WTC11 (cell line): ENCODE measurements at regions not wholly inside any gene's neighbourhood (a gene's known extent, or its start where the extent isn't known, plus 50 kb on each side); places are given as distances from the start of the nearest gene placed in this dataset.
A peak's percentile ranks its signal among the peaks of the same experiment; 100 is the strongest.

ENCODE experiments used
- ATAC-seq: fragments of 200-7000 bp; cut with Tn5 transposase; 2 replicates; pipeline ENCODE4 v1.10.0; 2021; ENCODE audit warnings: mild to moderate bottlenecking, moderate library complexity
- CTCF ChIA-PET: fragments of 300-600 bp; sonication (Branson Sonifier 250); formaldehyde crosslinking; loops from one replicate; lab custom pipeline; 2021; ENCODE audit warnings: antibody characterized with exemption; lab: Charles Lee
- POLR2A ChIA-PET: fragments of 350-600 bp; sonication (Branson Sonifier 250); formaldehyde crosslinking; loops from one replicate; lab custom pipeline; 2021; ENCODE audit warnings: antibody characterized with exemption; lab: Charles Lee
- DNase-seq: peaks from one replicate; pipeline ENCODE4 v3.0.0; 2021; ENCODE audit warnings: low spot score
- H3K27ac Mint-ChIP-seq: 2 replicates; pipeline ENCODE4 v1.8.0; 2021; ENCODE audit warnings: mixed read lengths
- H3K27me3 Mint-ChIP-seq: 2 replicates; pipeline ENCODE4 v1.8.0; 2021; ENCODE audit warnings: low read depth, mild to moderate bottlenecking, moderate library complexity, mixed read lengths
- H3K36me3 Mint-ChIP-seq: 2 replicates; pipeline ENCODE4 v1.8.0; 2021; ENCODE audit warnings: mixed read lengths
- H3K4me1 Mint-ChIP-seq: 2 replicates; pipeline ENCODE4 v1.8.0; 2022; ENCODE audit warnings: mixed read lengths
- H3K4me3 Mint-ChIP-seq: 2 replicates; pipeline ENCODE4 v1.8.0; 2021; ENCODE audit warnings: mild to moderate bottlenecking, moderate library complexity, mixed read lengths
- H3K9me3 Mint-ChIP-seq: 2 replicates; pipeline ENCODE4 v1.8.0; 2021; ENCODE audit warnings: mixed read lengths
- CREM ChIP-seq: sonication (generic); formaldehyde crosslinking; IDR thresholded peaks from 2 replicates; pipeline ENCODE4 v1.8.1; 2022; ENCODE audit warnings: mild to moderate bottlenecking, missing genetic modification reagents, moderate library complexity
- ESRRA ChIP-seq: sonication (generic); formaldehyde crosslinking; IDR thresholded peaks from 2 replicates; pipeline ENCODE4 v1.8.1; 2022; ENCODE audit warnings: mild to moderate bottlenecking, missing genetic modification reagents, borderline replicate concordance
- ETV6 ChIP-seq: sonication (generic); formaldehyde crosslinking; IDR thresholded peaks from 2 replicates; pipeline ENCODE4 v1.8.1; 2022; ENCODE audit warnings: mild to moderate bottlenecking, missing genetic modification reagents
- IRF2 ChIP-seq: sonication (generic); formaldehyde crosslinking; IDR thresholded peaks from 2 replicates; pipeline ENCODE4 v1.8.0; 2022; ENCODE audit warnings: low read depth, missing genetic modification reagents, borderline replicate concordance
- NFATC4 ChIP-seq: fragments of 250-450 bp; sonication (Bioruptor Pico); IDR thresholded peaks from 2 replicates; pipeline ENCODE4 v1.9.0; 2021; ENCODE audit warnings: mild to moderate bottlenecking
- NR1H2 ChIP-seq: sonication (generic); formaldehyde crosslinking; IDR thresholded peaks from 2 replicates; pipeline ENCODE4 v1.9.0; 2021; ENCODE audit warnings: mild to moderate bottlenecking, moderate library complexity, missing genetic modification reagents
- PRRX2 ChIP-seq: fragments of 250-450 bp; sonication (Bioruptor Pico); IDR thresholded peaks from 2 replicates; pipeline ENCODE4 v1.8.0; 2021; ENCODE audit warnings: mild to moderate bottlenecking
- RELA ChIP-seq: sonication (generic); formaldehyde crosslinking; IDR thresholded peaks from 2 replicates; pipeline ENCODE4 v1.8.1; 2022; ENCODE audit warnings: missing genetic modification reagents, mild to moderate bottlenecking, borderline replicate concordance
- SMAD3 ChIP-seq: sonication (generic); formaldehyde crosslinking; IDR thresholded peaks from 2 replicates; pipeline ENCODE4 v1.8.0; 2022; ENCODE audit warnings: missing genetic modification reagents, mild to moderate bottlenecking, borderline replicate concordance
- TCF7 ChIP-seq: sonication (generic); formaldehyde crosslinking; IDR thresholded peaks from 2 replicates; pipeline ENCODE4 v1.8.0; 2022; ENCODE audit warnings: mild to moderate bottlenecking, low read depth, missing genetic modification reagents, moderate library complexity
- ZBTB21 ChIP-seq: sonication (generic); formaldehyde crosslinking; IDR thresholded peaks from 2 replicates; pipeline ENCODE4 v1.8.1; 2023; ENCODE audit warnings: mild to moderate bottlenecking, missing genetic modification reagents, borderline replicate concordance
- ZNF121 ChIP-seq: sonication (generic); formaldehyde crosslinking; IDR thresholded peaks from 2 replicates; pipeline ENCODE4 v1.8.0; 2023; ENCODE audit warnings: missing genetic modification reagents
- ZNF138 ChIP-seq: sonication (generic); formaldehyde crosslinking; conservative IDR thresholded peaks from 2 replicates; pipeline ENCODE4 v1.8.1; 2022; ENCODE audit warnings: mild to moderate bottlenecking, moderate library complexity, missing genetic modification reagents
- ZNF219 ChIP-seq: sonication (generic); formaldehyde crosslinking; IDR thresholded peaks from 2 replicates; pipeline ENCODE4 v1.8.0; 2023; ENCODE audit warnings: missing genetic modification reagents, mild to moderate bottlenecking, borderline replicate concordance
- TF ChIP-seq, protein P1 (sequence below): fragments of 200-600 bp; IDR thresholded peaks from 2 replicates; pipeline ENCODE4 v1.8.0; 2022; ENCODE audit warnings: antibody characterized with exemption
- TF ChIP-seq, protein P2 (sequence below): sonication (generic); formaldehyde crosslinking; IDR thresholded peaks from 2 replicates; pipeline ENCODE4 v1.8.1; 2022; ENCODE audit warnings: low read depth, missing genetic modification reagents, borderline replicate concordance
- TF ChIP-seq, protein P3 (sequence below): sonication (generic); formaldehyde crosslinking; IDR thresholded peaks from 2 replicates; pipeline ENCODE4 v1.8.1; 2023; ENCODE audit warnings: mild to moderate bottlenecking, missing genetic modification reagents, borderline replicate concordance
- TF ChIP-seq, protein P4 (sequence below): sonication (generic); formaldehyde crosslinking; conservative IDR thresholded peaks from 2 replicates; pipeline ENCODE4 v1.8.1; 2023; ENCODE audit warnings: mild to moderate bottlenecking, low read depth, missing genetic modification reagents, moderate library complexity
- TF ChIP-seq, protein P5 (sequence below): sonication (generic); formaldehyde crosslinking; IDR thresholded peaks from 2 replicates; pipeline ENCODE4 v1.8.1; 2023; ENCODE audit warnings: mild to moderate bottlenecking, missing genetic modification reagents

DNA sequence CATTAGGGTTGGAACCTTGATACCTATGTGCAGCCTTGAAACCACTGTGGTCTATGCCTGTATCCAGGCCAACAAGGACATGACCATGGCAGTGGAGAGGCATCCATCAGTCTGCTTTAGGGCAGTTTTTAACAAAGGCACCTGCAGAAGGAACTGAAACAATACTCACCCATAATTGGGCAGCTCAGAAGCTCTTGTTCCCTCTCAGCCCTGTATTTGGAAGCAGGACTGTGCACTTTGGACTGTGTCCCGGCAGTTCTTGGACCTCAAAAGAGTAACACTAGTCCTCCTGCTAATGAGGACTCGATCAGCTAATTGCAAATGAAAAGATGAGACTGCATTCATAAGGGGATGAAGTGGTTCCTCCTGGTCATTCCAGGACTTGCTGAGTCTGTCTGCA, 500.2 kb upstream of the TNP1 start:
- ATAC-seq = no peak
- ChIA-PET POLR2A (no interaction called here), CTCF (interaction anchor here (0.8 kb wide), 1 partner anchor 218 kb away, joined by 3 read pairs; no protein-coding TSS in a partner anchor)
- no peak for TF ChIP-seq RELA (CRISPR knock-in tag)
- TF ChIP-seq, protein P1, sequence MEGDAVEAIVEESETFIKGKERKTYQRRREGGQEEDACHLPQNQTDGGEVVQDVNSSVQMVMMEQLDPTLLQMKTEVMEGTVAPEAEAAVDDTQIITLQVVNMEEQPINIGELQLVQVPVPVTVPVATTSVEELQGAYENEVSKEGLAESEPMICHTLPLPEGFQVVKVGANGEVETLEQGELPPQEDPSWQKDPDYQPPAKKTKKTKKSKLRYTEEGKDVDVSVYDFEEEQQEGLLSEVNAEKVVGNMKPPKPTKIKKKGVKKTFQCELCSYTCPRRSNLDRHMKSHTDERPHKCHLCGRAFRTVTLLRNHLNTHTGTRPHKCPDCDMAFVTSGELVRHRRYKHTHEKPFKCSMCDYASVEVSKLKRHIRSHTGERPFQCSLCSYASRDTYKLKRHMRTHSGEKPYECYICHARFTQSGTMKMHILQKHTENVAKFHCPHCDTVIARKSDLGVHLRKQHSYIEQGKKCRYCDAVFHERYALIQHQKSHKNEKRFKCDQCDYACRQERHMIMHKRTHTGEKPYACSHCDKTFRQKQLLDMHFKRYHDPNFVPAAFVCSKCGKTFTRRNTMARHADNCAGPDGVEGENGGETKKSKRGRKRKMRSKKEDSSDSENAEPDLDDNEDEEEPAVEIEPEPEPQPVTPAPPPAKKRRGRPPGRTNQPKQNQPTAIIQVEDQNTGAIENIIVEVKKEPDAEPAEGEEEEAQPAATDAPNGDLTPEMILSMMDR = no peak
- no peak for TF ChIP-seq ZNF219 (CRISPR knock-in tag)
- TF ChIP-seq SMAD3 (CRISPR knock-in tag) = no peak
- TF ChIP-seq, protein P2, sequence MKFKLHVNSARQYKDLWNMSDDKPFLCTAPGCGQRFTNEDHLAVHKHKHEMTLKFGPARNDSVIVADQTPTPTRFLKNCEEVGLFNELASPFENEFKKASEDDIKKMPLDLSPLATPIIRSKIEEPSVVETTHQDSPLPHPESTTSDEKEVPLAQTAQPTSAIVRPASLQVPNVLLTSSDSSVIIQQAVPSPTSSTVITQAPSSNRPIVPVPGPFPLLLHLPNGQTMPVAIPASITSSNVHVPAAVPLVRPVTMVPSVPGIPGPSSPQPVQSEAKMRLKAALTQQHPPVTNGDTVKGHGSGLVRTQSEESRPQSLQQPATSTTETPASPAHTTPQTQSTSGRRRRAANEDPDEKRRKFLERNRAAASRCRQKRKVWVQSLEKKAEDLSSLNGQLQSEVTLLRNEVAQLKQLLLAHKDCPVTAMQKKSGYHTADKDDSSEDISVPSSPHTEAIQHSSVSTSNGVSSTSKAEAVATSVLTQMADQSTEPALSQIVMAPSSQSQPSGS = no peak
- Mint-ChIP-seq H3K27me3 (peaks cover 21% of the 10 kb centered on the region), H3K36me3 (no peaks in the 10 kb centered on the region), H3K27ac (no peak overlapping the region), H3K4me1 (peaks cover 28% of the 10 kb centered on the region), H3K4me3 (no peak overlapping the region), H3K9me3 (peaks cover 4% of the 10 kb centered on the region; the same call in 1 of the 2 replicates)
- no peak for DNase-seq

DNA sequence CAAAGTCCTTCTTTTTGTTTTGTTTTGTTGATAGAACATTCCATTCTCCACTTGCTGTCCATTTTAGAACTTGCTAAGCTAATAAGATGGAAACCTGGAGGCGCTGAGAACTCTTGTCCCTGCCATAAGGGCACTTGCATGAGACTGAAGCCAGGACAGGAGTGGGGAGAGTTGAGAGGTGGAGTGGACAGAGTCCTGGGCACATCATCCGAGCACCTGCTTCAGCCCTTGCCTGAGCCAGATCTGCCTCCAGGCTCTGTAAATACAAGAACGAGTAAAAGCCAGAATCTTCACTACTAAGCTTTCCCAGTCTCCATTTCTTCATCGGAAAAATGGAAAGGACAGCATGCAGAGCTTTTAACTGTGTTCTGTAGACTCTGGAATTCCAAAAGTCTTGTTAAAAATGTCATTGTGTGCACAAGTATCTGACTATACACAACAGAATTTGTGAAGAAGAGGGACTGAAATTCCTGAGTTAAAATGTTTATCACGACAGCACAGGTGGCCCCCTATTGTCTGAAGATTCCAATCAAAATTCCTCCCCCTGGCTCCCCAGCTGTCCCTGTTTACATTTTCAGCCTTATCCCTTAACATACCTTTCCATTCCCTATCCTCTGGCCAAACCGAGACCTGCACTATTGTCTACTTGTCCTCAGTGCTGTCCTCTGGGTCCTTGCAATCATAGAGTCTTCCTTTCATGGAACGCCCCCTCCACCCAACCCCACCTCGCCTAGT, 498.2 kb upstream of the TNP1 start:
- POLR2A ChIA-PET = no interaction called here
- H3K27me3 Mint-ChIP-seq = peaks cover 24% of the 10 kb centered on the region

DNA sequence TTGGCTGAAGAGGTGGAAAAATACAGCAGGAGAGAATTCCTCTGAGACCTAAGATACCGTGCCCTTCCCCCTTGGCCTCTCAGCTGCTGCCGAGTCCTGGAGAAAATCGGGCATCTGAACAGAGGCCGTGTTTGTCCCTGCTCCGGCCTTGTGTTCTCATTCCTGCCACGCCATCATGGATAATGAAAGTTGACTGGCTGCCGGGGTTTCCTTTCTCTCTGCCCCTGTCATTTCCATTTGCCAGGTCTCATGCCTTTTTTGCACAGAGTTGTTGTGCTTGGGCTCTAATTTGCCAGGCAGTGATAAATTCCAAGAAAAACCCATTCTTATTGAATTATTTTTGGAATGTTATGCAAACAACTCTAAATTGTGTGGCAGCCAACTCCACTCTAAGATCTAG, 496.9 kb upstream of the TNP1 start:
- ChIA-PET CTCF (no interaction called here), POLR2A (no interaction called here)
- no peak for ATAC-seq
- DNase-seq = no peak
- H3K36me3 Mint-ChIP-seq = no peaks in the 10 kb centered on the region
- H3K4me1 Mint-ChIP-seq = peaks cover 28% of the 10 kb centered on the region
- H3K9me3 Mint-ChIP-seq = peaks cover 4% of the 10 kb centered on the region; the same call in 1 of the 2 replicates
- no peak overlapping the region for H3K4me3 Mint-ChIP-seq
- no peak overlapping the region for H3K27ac Mint-ChIP-seq
- H3K27me3 Mint-ChIP-seq = peaks cover 26% of the 10 kb centered on the region
- TF ChIP-seq CREM (CRISPR knock-in tag) = no peak
- no peak for TF ChIP-seq TCF7 (CRISPR knock-in tag)
- TF ChIP-seq, protein P3, sequence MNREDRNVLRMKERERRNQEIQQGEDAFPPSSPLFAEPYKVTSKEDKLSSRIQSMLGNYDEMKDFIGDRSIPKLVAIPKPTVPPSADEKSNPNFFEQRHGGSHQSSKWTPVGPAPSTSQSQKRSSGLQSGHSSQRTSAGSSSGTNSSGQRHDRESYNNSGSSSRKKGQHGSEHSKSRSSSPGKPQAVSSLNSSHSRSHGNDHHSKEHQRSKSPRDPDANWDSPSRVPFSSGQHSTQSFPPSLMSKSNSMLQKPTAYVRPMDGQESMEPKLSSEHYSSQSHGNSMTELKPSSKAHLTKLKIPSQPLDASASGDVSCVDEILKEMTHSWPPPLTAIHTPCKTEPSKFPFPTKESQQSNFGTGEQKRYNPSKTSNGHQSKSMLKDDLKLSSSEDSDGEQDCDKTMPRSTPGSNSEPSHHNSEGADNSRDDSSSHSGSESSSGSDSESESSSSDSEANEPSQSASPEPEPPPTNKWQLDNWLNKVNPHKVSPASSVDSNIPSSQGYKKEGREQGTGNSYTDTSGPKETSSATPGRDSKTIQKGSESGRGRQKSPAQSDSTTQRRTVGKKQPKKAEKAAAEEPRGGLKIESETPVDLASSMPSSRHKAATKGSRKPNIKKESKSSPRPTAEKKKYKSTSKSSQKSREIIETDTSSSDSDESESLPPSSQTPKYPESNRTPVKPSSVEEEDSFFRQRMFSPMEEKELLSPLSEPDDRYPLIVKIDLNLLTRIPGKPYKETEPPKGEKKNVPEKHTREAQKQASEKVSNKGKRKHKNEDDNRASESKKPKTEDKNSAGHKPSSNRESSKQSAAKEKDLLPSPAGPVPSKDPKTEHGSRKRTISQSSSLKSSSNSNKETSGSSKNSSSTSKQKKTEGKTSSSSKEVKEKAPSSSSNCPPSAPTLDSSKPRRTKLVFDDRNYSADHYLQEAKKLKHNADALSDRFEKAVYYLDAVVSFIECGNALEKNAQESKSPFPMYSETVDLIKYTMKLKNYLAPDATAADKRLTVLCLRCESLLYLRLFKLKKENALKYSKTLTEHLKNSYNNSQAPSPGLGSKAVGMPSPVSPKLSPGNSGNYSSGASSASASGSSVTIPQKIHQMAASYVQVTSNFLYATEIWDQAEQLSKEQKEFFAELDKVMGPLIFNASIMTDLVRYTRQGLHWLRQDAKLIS = no peak
- TF ChIP-seq NFATC4 (CRISPR knock-in tag) = no peak
- no peak for TF ChIP-seq IRF2 (CRISPR knock-in tag)
- no peak for TF ChIP-seq RELA (CRISPR knock-in tag)

More for the DNA sequence above, 498.2 kb upstream of the TNP1 start:
- Mint-ChIP-seq H3K4me1 (peaks cover 28% of the 10 kb centered on the region), H3K9me3 (peaks cover 4% of the 10 kb centered on the region; the same call in 1 of the 2 replicates), H3K4me3 (no peak overlapping the region), H3K36me3 (no peaks in the 10 kb centered on the region), H3K27ac (peak overlapping the region; percentile 33; the same call in 1 of the 2 replicates)
- DNase-seq = peak; percentile 21
- peak; percentile 80 for ATAC-seq
- CTCF ChIA-PET = no interaction called here
- TF ChIP-seq, protein P4, sequence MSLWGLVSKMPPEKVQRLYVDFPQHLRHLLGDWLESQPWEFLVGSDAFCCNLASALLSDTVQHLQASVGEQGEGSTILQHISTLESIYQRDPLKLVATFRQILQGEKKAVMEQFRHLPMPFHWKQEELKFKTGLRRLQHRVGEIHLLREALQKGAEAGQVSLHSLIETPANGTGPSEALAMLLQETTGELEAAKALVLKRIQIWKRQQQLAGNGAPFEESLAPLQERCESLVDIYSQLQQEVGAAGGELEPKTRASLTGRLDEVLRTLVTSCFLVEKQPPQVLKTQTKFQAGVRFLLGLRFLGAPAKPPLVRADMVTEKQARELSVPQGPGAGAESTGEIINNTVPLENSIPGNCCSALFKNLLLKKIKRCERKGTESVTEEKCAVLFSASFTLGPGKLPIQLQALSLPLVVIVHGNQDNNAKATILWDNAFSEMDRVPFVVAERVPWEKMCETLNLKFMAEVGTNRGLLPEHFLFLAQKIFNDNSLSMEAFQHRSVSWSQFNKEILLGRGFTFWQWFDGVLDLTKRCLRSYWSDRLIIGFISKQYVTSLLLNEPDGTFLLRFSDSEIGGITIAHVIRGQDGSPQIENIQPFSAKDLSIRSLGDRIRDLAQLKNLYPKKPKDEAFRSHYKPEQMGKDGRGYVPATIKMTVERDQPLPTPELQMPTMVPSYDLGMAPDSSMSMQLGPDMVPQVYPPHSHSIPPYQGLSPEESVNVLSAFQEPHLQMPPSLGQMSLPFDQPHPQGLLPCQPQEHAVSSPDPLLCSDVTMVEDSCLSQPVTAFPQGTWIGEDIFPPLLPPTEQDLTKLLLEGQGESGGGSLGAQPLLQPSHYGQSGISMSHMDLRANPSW (CRISPR knock-in tag) = no peak
- TF ChIP-seq ESRRA (no peak), PRRX2 (CRISPR knock-in tag) (no peak), ZNF219 (CRISPR knock-in tag) (no peak), ETV6 (no peak), NR1H2 (no peak), ZNF121 (no peak), ZNF138 (no peak), ZBTB21 (CRISPR knock-in tag) (no peak)
- TF ChIP-seq, protein P5, sequence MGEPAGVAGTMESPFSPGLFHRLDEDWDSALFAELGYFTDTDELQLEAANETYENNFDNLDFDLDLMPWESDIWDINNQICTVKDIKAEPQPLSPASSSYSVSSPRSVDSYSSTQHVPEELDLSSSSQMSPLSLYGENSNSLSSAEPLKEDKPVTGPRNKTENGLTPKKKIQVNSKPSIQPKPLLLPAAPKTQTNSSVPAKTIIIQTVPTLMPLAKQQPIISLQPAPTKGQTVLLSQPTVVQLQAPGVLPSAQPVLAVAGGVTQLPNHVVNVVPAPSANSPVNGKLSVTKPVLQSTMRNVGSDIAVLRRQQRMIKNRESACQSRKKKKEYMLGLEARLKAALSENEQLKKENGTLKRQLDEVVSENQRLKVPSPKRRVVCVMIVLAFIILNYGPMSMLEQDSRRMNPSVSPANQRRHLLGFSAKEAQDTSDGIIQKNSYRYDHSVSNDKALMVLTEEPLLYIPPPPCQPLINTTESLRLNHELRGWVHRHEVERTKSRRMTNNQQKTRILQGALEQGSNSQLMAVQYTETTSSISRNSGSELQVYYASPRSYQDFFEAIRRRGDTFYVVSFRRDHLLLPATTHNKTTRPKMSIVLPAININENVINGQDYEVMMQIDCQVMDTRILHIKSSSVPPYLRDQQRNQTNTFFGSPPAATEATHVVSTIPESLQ (CRISPR knock-in tag) = no peak
